ENCODE measurements at regions not wholly inside any gene's neighbourhood (a gene's known extent, or its start where the extent isn't known, plus 50 kb on each side); places are given as distances from the start of the nearest gene placed in this dataset.
"Not testable (repeated sequence)": the region's sequence is repeated elsewhere in the genome, so short reads cannot be mapped to it uniquely, and the experiment has no call there.

DNA sequence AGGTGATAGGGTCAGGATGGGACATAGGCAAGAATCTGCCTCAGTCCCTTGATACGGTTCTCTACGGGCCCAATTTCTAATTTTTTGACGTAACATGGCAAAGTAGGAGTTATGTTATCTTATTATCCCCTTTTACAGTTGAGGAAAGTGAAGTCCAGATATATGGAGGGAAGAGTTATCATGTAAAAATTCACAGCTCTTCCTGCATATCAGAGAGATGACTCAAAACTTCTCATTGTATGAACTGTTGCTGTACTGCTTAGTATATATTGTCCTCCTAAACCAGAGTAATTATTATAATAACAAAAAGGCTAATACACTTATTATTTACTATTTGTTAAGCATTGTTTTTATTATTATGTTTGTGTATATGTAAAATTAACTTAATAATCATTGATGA is 260.5 kb upstream of the IGFBP7 start:
- no peak for DNase-seq

GRCh38 chr4:57369446-57369845 is 259.3 kb upstream of the IGFBP7 start:
- DNase-seq: no peak

- DNase-seq: no peak
Observed at GRCh38 chr4:57364255-57364654, 254.1 kb upstream of the IGFBP7 start.

DNA sequence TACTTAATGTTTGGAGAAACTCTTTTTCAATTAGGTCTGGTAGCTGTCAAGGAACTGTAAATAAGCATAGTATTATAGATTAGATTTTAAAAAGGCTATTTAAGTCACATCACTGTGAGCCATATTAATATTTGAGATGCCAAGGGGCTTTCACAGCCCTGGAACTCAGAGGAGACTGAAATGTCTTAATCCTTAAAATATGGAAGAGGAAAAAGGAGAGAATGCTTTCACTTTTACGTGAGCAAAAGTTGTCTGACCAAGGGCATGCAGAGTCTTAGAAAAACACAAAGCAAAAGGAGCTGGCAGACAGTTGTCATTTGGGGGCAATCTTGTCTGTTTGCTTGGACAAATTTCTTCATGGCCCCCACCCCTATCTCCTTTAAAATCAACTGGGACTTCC is 253.2 kb upstream of the IGFBP7 start:
- DNase-seq: no peak

DNA sequence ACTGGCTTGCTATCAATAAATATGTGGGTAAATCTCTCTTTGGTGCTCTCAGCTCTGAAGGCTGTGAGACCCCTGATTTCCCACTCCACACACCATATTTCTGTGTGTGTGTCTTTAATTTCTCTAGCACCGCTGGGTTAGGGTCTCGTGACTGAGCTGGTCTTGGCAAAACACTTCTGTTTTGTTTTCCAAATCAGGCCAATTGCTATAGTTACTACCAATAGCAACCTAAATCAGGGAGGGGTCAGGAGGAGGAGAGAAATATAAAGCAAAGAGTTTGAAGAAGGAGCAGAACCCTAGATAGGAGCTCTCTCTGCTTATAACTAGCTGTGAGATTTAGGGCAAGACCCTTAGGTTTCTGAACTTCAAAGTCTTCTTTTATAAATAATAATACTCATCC is 250.5 kb upstream of the IGFBP7 start:
- DNase-seq: no peak

- no peak for DNase-seq
Observed at GRCh38 chr4:57355101-57355665, 245.0 kb upstream of the IGFBP7 start.

DNA sequence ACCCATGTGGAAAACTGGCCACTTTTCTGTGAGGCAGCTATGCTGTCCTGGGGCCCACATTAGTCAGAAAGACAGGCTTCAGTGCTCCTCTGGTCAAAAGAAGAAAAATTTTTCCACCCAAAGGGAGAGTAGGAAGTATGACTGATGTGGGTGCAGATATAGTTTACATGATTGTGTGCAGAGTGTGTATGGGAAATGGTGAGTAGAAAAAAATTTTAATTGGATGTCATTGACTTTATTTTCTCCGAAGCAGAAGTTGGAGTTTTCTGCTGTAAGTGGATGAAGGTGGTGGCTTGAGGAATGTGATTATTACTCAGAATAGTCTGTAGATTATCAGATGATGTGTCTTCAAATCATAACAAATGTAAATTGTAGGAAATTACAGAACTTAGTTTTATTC is 241.5 kb upstream of the IGFBP7 start:
- no peak for DNase-seq

DNA sequence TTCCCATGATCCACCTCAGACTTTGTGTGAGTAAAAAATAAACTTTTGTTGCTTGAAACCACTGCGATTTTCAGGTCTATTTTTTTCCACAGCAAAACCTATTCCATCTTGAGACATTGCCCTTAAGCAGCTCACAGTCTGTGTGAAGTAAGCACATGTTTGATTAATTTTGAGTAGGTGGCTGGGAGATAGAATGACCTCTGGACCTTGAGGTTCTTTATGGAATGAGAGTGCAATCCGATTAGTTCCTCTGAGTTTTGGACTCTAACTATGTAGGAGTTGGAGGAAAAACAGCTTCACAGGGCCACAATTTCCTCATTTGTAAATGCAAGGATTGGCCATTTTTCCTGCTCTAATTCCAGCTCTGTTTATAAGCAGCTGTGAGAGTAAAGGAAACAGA is 234.1 kb upstream of the IGFBP7 start:
- no peak for DNase-seq

DNA sequence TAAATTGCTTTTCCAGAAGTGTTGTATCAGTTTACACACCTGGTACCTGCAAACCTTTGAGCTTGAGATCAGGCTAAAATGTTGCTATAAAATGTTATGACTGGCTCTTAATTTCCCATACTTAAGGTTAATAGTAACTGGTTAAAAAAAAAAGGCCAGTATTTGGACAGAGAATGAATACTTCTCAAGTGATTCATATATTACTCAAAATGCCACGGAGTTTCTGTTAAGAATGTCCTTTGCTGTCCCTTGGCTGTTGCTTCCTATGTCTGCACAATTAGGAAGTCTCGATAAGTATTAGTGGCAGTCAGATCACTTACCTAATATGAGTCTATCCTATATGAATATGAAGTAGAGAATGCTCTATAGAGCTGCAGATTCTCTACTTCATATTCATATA is 232.2 kb upstream of the IGFBP7 start:
- DNase-seq: no peak

DNA sequence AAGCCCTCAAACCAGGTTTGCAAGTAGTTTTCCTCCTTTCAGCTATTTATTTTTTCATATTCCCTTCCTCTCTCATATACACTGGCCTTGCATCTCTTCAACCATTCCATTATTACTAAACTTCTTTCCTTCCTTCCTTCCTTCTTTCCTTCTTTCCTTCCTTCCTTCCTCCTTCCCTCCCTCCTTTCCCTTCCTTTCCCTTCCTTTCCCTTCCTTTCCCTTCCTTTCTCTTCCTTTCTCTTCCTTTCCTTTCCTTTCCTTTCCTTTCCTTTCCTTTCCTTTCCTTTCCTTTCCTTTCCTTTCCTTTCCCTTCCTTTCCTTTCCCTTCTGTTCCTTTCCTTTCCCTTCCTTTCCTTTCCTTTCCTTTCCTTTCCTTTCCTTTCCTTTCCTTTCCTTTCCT is 228.7 kb upstream of the IGFBP7 start:
- not testable (repeated sequence) for DNase-seq

GRCh38 chr4:57333684-57334083 is 223.5 kb upstream of the IGFBP7 start:
- DNase-seq: no peak

DNA sequence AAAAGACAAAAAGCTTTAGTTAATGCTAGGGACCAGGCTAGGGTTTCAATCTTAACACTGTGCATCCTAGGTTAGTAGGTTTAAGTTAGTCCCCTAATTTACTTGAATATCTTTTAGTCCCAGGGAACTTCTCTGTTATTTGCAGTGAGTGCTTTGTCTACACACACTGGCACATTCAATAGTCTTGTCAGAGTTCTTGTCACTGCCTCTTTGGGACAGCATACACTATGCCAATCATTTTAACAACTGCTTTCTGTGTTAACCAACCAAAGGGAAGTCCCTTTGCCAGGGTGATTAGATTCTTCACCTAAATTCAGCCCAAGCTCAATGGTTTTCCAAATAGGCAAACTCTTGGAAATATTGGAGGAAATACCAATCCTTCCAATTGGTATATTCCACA is 221.8 kb upstream of the IGFBP7 start:
- no peak for DNase-seq

- DNase-seq: no peak
Observed at GRCh38 chr4:57329279-57329678, 219.1 kb upstream of the IGFBP7 start.

GRCh38 chr4:57324673-57325307 is 214.6 kb upstream of the IGFBP7 start:
- no peak for DNase-seq

GRCh38 chr4:57320849-57321248 is 210.7 kb upstream of the IGFBP7 start:
- DNase-seq: no peak

DNA sequence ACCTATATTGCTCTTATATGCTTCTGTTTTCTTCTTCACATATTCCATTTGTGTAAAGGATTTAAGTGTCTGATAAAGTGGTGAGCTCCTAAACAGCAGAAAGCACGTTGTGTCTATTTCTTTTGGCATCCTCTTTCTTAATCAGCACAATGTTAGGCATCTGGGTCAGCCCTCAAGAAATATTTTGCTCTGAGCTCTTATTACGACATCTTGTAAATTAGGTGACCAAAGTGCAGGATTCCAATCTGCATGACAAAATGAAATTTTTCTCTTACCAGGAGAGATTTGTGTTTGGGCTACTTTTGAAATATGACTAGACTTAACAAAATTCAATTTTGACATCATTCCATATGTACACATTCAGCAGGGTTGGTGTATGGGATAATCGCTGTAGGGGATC is 210.0 kb upstream of the IGFBP7 start:
- DNase-seq: no peak

- no peak for DNase-seq
Observed at GRCh38 chr4:57318703-57319102, 208.5 kb upstream of the IGFBP7 start.

GRCh38 chr4:57314636-57315035 is 204.5 kb upstream of the IGFBP7 start:
- no peak for DNase-seq

- no peak for DNase-seq
Observed at GRCh38 chr4:57312296-57312695, 202.1 kb upstream of the IGFBP7 start.

GRCh38 chr4:57309658-57310057 is 199.5 kb upstream of the IGFBP7 start:
- no peak for DNase-seq

DNA sequence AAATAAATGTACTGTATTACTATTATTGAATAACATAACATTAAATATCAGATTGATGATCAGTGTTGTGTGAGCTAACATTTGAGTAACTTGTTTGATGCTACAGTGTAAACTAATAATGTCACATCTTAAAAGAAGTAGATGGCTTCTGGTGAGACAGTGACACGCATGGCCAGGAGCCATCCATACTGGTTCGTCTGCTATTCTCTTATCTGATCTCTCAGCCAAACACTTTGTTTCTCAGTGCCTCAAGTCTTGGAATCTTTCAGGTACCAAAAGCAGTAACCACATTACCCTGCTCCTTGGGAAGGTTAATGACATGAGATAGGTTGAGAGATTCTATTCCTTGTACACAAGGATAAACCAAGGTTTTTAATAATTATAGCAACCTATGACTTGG is 198.1 kb upstream of the IGFBP7 start:
- DNase-seq: no peak

DNA sequence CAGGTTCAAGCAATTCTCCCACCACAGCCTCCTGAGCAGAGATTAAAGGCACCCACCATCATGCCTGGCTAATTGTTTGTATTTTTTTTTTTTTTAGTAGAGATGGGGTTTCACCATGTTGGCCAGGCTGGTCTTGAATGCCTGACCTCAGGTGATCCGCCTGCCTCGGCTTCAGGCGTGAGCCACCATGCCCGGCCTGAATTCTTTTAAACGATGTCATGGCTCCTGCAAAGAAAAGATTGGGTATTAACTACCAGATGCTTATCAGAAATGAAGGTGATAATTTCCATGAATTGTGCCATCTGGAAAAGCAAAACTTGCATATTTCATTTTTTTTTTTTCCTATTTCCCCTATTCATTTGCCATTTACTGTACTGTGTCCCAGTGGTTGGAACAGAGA is 195.7 kb upstream of the IGFBP7 start:
- DNase-seq: no peak

DNA sequence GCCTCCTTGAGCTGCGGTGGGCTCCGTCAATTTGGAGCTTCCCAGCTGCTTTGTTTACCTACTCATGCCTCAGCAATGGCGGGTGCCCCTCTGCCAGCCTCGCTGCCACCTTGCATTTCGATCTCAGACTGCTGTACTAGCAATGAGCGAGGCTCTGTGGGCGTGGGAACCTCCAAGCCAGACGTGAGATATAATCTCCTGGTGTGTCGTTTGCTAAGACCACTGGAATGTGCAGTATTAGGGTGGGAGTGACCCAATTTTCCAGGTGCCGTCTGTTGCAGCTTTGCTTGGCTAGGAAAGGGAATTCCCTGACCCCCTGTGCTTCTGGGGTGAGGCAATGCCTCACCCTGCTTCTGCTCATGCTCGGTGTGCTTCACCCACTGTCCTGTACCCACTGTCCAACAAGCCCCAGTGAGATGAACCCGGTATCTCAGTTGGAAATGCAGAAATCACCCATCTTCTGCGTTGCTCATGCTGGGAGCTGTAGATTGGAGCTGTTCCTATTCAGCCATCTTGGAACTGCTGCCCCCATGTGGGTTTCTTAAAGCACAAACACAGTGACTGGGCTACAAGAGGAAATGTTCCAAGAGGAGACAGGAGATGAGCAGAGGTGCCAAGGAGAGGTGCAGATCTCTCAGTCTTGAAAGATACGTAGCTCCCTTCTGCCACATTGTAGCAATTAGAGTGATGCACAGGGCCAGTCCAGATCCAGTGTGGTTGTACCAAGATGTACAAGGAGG is 193.0 kb upstream of the IGFBP7 start:
- DNase-seq: peak; percentile 12

DNA sequence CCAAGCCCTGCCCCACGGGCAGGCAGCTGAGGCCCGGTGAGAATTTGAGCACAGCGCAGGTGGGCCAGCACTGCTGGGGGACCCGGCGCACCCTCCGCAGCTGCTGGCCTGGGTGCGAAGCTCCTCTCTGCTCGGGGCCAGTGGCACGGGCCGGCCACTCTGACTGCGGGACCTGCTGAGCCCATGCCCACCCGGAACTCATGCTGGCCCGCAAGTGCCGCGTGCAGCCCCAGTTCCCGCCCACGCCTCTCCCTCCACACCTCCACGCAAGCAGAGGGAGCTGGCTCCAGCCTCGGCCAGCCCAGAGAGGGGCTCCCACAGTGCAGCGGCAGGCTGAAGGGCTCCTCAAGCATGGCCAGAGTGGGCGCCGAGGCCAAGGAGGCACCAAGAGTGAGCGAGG is 190.1 kb upstream of the IGFBP7 start:
- not testable (repeated sequence) for DNase-seq

DNA sequence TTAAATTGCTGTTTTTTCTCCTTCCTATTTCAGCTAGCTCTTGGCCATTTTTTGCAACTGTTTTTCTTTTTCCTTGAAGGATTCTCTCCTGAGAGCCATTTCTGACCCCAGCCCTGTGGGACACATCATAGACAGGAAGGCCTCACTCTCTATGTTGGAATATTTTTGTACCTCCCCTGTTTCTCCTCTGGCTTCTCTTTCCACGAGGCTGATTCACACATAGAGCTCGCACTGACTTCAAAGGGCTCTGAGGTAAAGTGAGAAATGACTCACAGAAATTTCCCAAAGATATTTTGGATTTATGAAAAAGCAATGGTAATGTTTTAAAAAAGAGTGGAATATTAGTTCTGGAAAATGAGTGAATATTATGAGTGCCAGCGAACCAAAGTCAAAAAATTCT is 181.7 kb upstream of the IGFBP7 start:
- DNase-seq: no peak

Data from midbrain (tissue), 1 donor.